Skeletal muscle tissue (tissue), 3 donors: ENCODE measurements at regions not wholly inside any gene's neighbourhood (a gene's known extent, or its start where the extent isn't known, plus 50 kb on each side); places are given as distances from the start of the nearest gene placed in this dataset.
"Not testable (repeated sequence)": the region's sequence is repeated elsewhere in the genome, so short reads cannot be mapped to it uniquely, and the experiment has no call there.

Experiments
- H3K27ac ChIP-seq: one replicate; pipeline ENCODE4 v1.7.0; 2013; ENCODE audit warnings: mild to moderate bottlenecking, low read depth, low read length, inconsistent platforms
- H3K27me3 ChIP-seq, 3 donors: one replicate each; pipeline ENCODE4 v1.7.0; 2013; ENCODE audit warnings: low read length in 3 of 3; ENCODE audit not compliant: control insufficient read depth in 3 of 3, insufficient read depth in 3 of 3
- H3K36me3 ChIP-seq, 3 donors: one replicate each; pipeline ENCODE4 v1.7.0; 2013; ENCODE audit warnings: low read length in 3 of 3; ENCODE audit not compliant: control insufficient read depth in 3 of 3, insufficient read depth in 3 of 3
- H3K4me1 ChIP-seq, 3 donors: one replicate each; pipeline ENCODE4 v1.7.0; 2013; ENCODE audit warnings: low read length in 3 of 3, mild to moderate bottlenecking in 3 of 3; ENCODE audit not compliant: control insufficient read depth in 3 of 3, insufficient read depth in 3 of 3
- H3K4me3 ChIP-seq, 3 donors: one replicate each; pipeline ENCODE4 v1.7.0; 2013; ENCODE audit warnings: low read length in 3 of 3
- H3K9ac ChIP-seq, 3 donors: one replicate each; pipeline ENCODE4 v1.7.0; 2013; ENCODE audit warnings: low read length in 3 of 3, mild to moderate bottlenecking in 3 of 3, moderate library complexity in 2 of 3, low read depth in 1 of 3
- H3K9me3 ChIP-seq, 3 donors: one replicate each; pipeline ENCODE4 v1.7.0; 2013; ENCODE audit warnings: low read length in 3 of 3; ENCODE audit not compliant: control insufficient read depth in 3 of 3
- donor health status: Osteomylitis.

DNA sequence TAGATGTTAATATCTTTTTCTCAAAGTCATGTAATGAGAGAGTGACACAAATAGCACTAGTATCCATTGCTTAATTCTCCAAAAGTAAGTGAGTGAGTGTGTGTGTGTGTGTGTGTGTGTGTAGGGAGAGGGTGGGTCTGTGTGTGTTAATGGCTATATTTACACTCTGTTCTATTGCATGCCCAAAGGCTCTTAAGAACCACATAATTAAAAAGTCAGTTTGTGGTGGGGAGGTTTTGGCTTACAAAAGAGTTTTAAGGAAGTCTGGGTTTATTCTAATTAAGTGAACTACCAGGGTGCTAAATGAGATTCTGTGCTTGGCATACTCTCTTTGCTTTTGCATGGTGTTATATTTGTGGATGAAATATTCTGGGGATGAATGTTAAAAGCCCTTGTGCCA is 1897.6 kb upstream of the FLRT2 start:
- no peaks in the 10 kb centered on the region for H3K27me3 ChIP-seq
- no peak overlapping the region for H3K4me3 ChIP-seq
- H3K27ac ChIP-seq: no peak overlapping the region
- H3K9ac ChIP-seq: no peak overlapping the region
- no peaks in the 10 kb centered on the region for H3K4me1 ChIP-seq
- H3K36me3 ChIP-seq: no peaks in the 10 kb centered on the region
- no peaks in the 10 kb centered on the region for H3K9me3 ChIP-seq

DNA sequence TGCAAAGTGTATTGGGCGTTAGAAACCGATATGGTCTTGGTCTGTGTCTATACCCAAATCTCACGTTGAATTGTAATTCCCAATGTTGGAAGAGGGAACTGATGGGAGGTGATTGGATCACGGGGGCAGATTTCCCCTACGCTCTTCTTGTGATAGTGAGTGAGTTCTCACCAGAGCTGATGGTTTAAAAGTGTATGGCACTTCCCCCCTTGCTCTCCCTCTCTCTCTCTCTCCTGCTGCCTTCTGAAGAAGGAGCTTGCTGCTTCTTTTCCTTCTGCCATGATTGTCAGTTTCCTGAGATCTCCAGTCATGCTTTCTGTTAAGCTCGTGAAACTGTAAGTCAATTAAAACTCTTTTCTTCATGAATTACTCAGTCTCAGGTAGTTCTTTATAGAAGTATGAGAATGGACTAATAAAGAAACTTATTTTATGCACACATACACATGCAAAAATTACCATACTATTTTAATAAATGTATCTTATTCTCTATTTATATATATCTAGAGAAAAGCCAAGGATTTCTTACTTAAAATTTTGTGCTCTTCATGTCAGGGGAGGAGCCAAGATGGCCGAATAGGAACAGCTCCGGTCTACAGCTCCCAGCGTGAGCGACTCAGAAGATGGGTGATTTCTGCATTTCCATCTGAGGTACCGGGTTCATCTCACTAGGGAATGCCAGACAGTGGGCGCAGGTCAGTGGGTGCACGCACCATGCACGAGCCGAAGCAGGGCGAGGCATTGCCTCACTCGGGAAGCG is 1891.0 kb upstream of the FLRT2 start:
- Histone ChIP-seq H3K27me3 (no peaks in the 10 kb centered on the region), H3K4me3 (no peak overlapping the region), H3K9me3 (no peaks in the 10 kb centered on the region), H3K9ac (no peak overlapping the region), H3K27ac (no peak overlapping the region), H3K36me3 (no peaks in the 10 kb centered on the region), H3K4me1 (no peaks in the 10 kb centered on the region)

DNA sequence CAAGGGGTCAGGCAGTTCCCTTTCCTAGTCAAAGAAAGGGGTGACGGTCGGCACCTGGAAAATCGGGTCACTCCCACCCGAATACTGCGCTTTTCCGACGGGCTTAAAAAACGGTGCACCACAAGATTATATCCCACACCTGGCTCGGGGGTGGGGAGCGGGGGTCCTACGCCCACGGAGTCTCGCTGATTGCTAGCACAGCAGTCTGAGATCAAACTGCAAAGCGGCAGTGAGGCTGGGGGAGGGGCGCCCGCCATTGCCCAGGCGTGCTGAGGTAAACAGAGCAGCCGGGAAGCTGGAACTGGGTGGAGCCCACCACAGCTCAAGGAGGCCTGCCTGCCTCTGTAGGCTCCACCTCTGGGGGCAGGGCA is 1890.5 kb upstream of the FLRT2 start:
- H3K27ac ChIP-seq, H3K4me3 ChIP-seq, H3K9ac ChIP-seq, H3K27me3 ChIP-seq, H3K4me1 ChIP-seq, H3K36me3 ChIP-seq, H3K9me3 ChIP-seq: not testable (repeated sequence)

- Histone ChIP-seq H3K27ac (no peak overlapping the region), H3K9ac (no peak overlapping the region), H3K36me3 (no peaks in the 10 kb centered on the region), H3K4me1 (no peaks in the 10 kb centered on the region), H3K4me3 (no peak overlapping the region), H3K9me3 (no peaks in the 10 kb centered on the region), H3K27me3 (no peaks in the 10 kb centered on the region)
These were observed 1883.7 kb upstream of the FLRT2 start for GRCh38 chr14:83646228-83646627.

- no peak overlapping the region for H3K27ac ChIP-seq
- no peaks in the 10 kb centered on the region for H3K36me3 ChIP-seq
- no peak overlapping the region for H3K9ac ChIP-seq
- H3K9me3 ChIP-seq: no peaks in the 10 kb centered on the region
- H3K4me1 ChIP-seq: no peaks in the 10 kb centered on the region
- no peak overlapping the region for H3K4me3 ChIP-seq
- H3K27me3 ChIP-seq: no peaks in the 10 kb centered on the region
These were observed 1869.3 kb upstream of the FLRT2 start for GRCh38 chr14:83660597-83660996.

DNA sequence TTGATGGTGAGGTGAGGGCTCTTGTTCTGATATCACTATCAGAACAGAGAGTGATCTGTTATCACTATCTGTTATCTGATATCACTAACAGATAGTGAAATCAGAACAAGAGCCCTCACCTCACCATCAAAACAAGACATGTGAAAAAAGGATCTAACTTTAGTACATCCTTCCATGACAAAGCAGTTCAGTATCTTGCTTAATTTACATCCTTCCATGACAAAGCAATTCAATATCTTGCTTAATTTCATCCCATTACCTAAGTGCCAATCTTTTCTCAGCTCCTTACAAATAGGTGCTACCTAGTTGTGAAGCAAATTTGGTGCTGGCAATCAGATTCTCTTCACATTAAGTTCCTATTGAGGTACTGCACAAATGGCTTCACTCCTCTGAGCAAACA is 1865.6 kb upstream of the FLRT2 start:
- Histone ChIP-seq H3K4me1 (no peaks in the 10 kb centered on the region), H3K9me3 (no peaks in the 10 kb centered on the region), H3K36me3 (no peaks in the 10 kb centered on the region), H3K4me3 (no peak overlapping the region), H3K9ac (no peak overlapping the region), H3K27me3 (no peaks in the 10 kb centered on the region), H3K27ac (no peak overlapping the region)

DNA sequence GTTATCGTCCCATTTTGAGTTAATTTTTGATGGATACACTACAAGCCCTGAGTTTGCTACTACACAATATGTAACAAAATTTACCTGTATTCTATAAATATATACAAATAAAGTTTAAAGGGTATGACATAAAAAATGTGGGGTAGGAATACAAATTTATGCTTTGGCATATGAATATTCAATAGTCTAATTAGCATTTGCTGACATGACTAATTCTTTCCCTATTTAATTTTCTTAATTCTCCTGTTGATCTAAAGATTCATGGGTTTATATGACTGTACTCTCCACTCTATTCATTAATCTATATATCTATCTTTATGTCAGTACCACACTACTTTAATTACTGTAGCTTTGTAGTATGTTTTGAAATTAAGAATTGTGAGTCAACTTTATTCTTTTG is 1840.7 kb upstream of the FLRT2 start:
- no peaks in the 10 kb centered on the region for H3K4me1 ChIP-seq
- peaks cover 0 to 2% (median 0%) of the 10 kb centered on the region in 3 donors for H3K9me3 ChIP-seq
- no peak overlapping the region for H3K27ac ChIP-seq
- no peaks in the 10 kb centered on the region for H3K27me3 ChIP-seq
- H3K4me3 ChIP-seq: no peak overlapping the region
- no peak overlapping the region for H3K9ac ChIP-seq
- no peaks in the 10 kb centered on the region for H3K36me3 ChIP-seq

DNA sequence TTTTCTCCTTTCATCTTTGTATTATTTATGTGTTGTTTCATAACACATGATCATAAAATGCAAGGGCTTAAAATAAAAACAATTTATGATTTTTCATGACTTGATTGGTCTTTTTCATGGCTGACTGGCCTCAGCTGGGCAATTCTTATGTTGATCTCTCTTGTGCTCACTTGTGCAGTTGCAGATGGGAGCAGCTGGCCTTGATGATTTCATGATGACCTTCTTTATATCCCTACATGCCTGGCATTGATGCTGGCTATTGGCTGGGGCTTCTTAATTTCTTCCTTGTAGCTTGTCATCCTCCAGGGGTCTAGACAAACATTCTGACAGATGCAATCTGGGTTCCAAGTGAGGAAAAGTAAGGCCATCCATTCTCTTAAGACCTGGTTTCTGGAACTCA is 1832.8 kb upstream of the FLRT2 start:
- Histone ChIP-seq H3K4me3 (no peak overlapping the region), H3K27ac (no peak overlapping the region), H3K4me1 (no peaks in the 10 kb centered on the region), H3K9me3 (no peaks in the 10 kb centered on the region), H3K36me3 (no peaks in the 10 kb centered on the region), H3K9ac (no peak overlapping the region), H3K27me3 (no peaks in the 10 kb centered on the region)

- Histone ChIP-seq H3K9ac (no peak overlapping the region), H3K36me3 (no peaks in the 10 kb centered on the region), H3K27ac (no peak overlapping the region), H3K4me3 (no peak overlapping the region), H3K9me3 (no peaks in the 10 kb centered on the region), H3K27me3 (no peaks in the 10 kb centered on the region), H3K4me1 (no peaks in the 10 kb centered on the region)
These were observed 1827.3 kb upstream of the FLRT2 start for GRCh38 chr14:83702619-83703018.

DNA sequence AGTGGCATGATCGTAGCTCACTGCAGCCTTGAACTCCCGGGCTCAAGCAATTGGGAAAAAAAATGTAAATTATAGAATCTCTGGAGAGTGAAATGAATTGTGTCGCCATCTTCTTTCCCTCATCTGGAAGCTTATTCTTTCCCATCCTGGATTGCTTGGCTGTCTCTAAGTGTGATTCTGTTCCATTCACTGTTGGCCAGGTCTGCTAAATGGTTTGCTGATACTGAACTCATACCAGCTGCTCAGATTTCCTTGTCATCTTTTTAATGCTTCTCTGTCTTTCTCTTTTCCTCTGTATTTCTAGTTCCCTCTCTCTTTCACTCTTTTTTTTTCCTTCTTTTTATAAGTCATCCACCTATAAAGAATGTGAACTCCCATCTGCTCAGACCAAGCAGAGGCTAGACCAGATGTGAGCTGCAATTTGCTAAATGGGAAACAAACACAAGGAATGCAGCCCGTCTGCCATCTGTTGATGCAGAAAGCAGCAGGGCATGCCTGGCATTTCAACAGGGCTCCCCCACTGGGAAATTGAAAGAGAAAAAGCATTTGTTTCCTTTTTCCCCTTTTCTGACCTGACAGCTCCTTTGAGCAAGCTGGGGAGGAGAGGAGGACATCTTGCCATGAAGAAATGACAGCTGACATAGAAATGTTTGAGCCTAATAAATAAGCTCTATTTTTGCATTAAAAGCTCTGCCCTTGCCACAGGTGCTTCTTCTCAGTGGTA is 1823.6 kb upstream of the FLRT2 start:
- Histone ChIP-seq H3K27me3 (no peaks in the 10 kb centered on the region), H3K4me3 (no peak overlapping the region), H3K36me3 (no peaks in the 10 kb centered on the region), H3K4me1 (no peaks in the 10 kb centered on the region), H3K27ac (no peak overlapping the region), H3K9ac (no peak overlapping the region), H3K9me3 (no peaks in the 10 kb centered on the region)
